IPS DF 6.9 (cell line): ENCODE measurements at regions not wholly inside any gene's neighbourhood (a gene's known extent, or its start where the extent isn't known, plus 50 kb on each side); places are given as distances from the start of the nearest gene placed in this dataset.

Experiments used
- DNase-seq: peaks from one replicate; pipeline ENCODE4 v3.0.0-alpha.2; 2013; ENCODE audit warnings: low read depth, low spot score
- H3K27ac ChIP-seq: one replicate; pipeline ENCODE4 v1.5.1; 2013; ENCODE audit warnings: low read length, control low read depth
- H3K27me3 ChIP-seq: 2 replicates; pipeline ENCODE4 v1.6.1; 2013; ENCODE audit warnings: mild to moderate bottlenecking, low read length; ENCODE audit not compliant: control insufficient read depth, insufficient read depth
- H3K36me3 ChIP-seq: 2 replicates; pipeline ENCODE4 v1.6.1; 2013; ENCODE audit warnings: low read length; ENCODE audit not compliant: control insufficient read depth, insufficient read depth
- H3K4me1 ChIP-seq: 2 replicates; pipeline ENCODE4 v1.6.1; 2013; ENCODE audit warnings: low read length; ENCODE audit not compliant: control insufficient read depth, insufficient read depth
- H3K4me3 ChIP-seq: 2 replicates; pipeline ENCODE4 v1.5.1; 2013; ENCODE audit warnings: mild to moderate bottlenecking, low read length
- H3K9me3 ChIP-seq: 2 replicates; pipeline ENCODE4 v1.6.1; 2013; ENCODE audit warnings: low read length, inconsistent platforms; ENCODE audit not compliant: control insufficient read depth, insufficient read depth
- WGBS: extraction: QIAGEN DNeasy Blood & Tissue Kit; methylation state at CpG from one replicate; pipeline ENCODE4 v1.1.7; 2013; ENCODE audit warnings: mixed read lengths, missing lambda C conversion rate; ENCODE audit not compliant: insufficient read length, insufficient coverage; 5-methylcytosine and 5-hydroxymethylcytosine counted together

- H3K27ac ChIP-seq = no peak overlapping the region
- no peak overlapping the region for H3K4me3 ChIP-seq
- H3K4me1 ChIP-seq = no peaks in the 10 kb centered on the region
- no CpG with 5 or more reads among the region's 9 CpGs for WGBS
- H3K9me3 ChIP-seq = no peaks in the 10 kb centered on the region
- DNase-seq = no peak
- H3K27me3 ChIP-seq = no peaks in the 10 kb centered on the region
- no peaks in the 10 kb centered on the region for H3K36me3 ChIP-seq
Measured at GRCh38 chrX:16023790-16024734, 99.3 kb upstream of the GRPR start.

- Histone ChIP-seq H3K4me3 (no peak overlapping the region), H3K36me3 (no peaks in the 10 kb centered on the region), H3K27me3 (no peaks in the 10 kb centered on the region), H3K9me3 (no peaks in the 10 kb centered on the region), H3K4me1 (no peaks in the 10 kb centered on the region), H3K27ac (no peak overlapping the region)
- DNase-seq = no peak
- no CpG with 5 or more reads among the region's 1 CpG for WGBS
Measured at GRCh38 chrX:16022580-16023200, 100.7 kb upstream of the GRPR start.

GRCh38 chrX:16018291-16018690 lies 105.1 kb upstream of the GRPR start:
- no peaks in the 10 kb centered on the region for H3K36me3 ChIP-seq
- no peak for DNase-seq
- no peak overlapping the region for H3K27ac ChIP-seq
- H3K27me3 ChIP-seq = no peaks in the 10 kb centered on the region
- H3K9me3 ChIP-seq = no peaks in the 10 kb centered on the region
- no peak overlapping the region for H3K4me3 ChIP-seq
- no peaks in the 10 kb centered on the region for H3K4me1 ChIP-seq

GRCh38 chrX:16014171-16014570 lies 109.2 kb upstream of the GRPR start:
- no peaks in the 10 kb centered on the region for H3K27me3 ChIP-seq
- H3K27ac ChIP-seq = no peak overlapping the region
- H3K4me3 ChIP-seq = no peak overlapping the region
- H3K36me3 ChIP-seq = no peaks in the 10 kb centered on the region
- H3K4me1 ChIP-seq = no peaks in the 10 kb centered on the region
- no peak for DNase-seq
- H3K9me3 ChIP-seq = no peaks in the 10 kb centered on the region

- no peak overlapping the region for H3K4me3 ChIP-seq
- no peaks in the 10 kb centered on the region for H3K9me3 ChIP-seq
- DNase-seq = no peak
- H3K27ac ChIP-seq = no peak overlapping the region
- no CpG with 5 or more reads among the region's 1 CpG for WGBS
- no peaks in the 10 kb centered on the region for H3K4me1 ChIP-seq
- H3K27me3 ChIP-seq = no peaks in the 10 kb centered on the region
- no peaks in the 10 kb centered on the region for H3K36me3 ChIP-seq
Measured at GRCh38 chrX:16012250-16012649, 111.1 kb upstream of the GRPR start.

GRCh38 chrX:16005917-16006316 lies 117.4 kb upstream of the GRPR start:
- Histone ChIP-seq H3K4me1 (no peaks in the 10 kb centered on the region), H3K27me3 (no peaks in the 10 kb centered on the region), H3K4me3 (no peak overlapping the region), H3K36me3 (no peaks in the 10 kb centered on the region), H3K27ac (no peak overlapping the region), H3K9me3 (no peaks in the 10 kb centered on the region)
- WGBS = no CpG with 5 or more reads among the region's 2 CpGs
- no peak for DNase-seq

GRCh38 chrX:16002185-16002584 lies 121.2 kb upstream of the GRPR start:
- Histone ChIP-seq H3K27me3 (no peaks in the 10 kb centered on the region), H3K9me3 (no peaks in the 10 kb centered on the region), H3K27ac (no peak overlapping the region), H3K4me1 (no peaks in the 10 kb centered on the region), H3K4me3 (no peak overlapping the region), H3K36me3 (no peaks in the 10 kb centered on the region)
- WGBS = no CpG with 5 or more reads among the region's 1 CpG
- no peak for DNase-seq

- DNase-seq = no peak
- Histone ChIP-seq H3K36me3 (no peaks in the 10 kb centered on the region), H3K27me3 (no peaks in the 10 kb centered on the region), H3K4me1 (no peaks in the 10 kb centered on the region), H3K27ac (no peak overlapping the region), H3K4me3 (no peak overlapping the region), H3K9me3 (no peaks in the 10 kb centered on the region)
- WGBS = no CpG with 5 or more reads among the region's 2 CpGs
Measured at GRCh38 chrX:15998350-15998749, 125.0 kb upstream of the GRPR start.

GRCh38 chrX:15989716-15990115 lies 133.6 kb upstream of the GRPR start:
- H3K36me3 ChIP-seq = no peaks in the 10 kb centered on the region
- no peaks in the 10 kb centered on the region for H3K4me1 ChIP-seq
- H3K4me3 ChIP-seq = no peak overlapping the region
- no peaks in the 10 kb centered on the region for H3K9me3 ChIP-seq
- H3K27ac ChIP-seq = no peak overlapping the region
- H3K27me3 ChIP-seq = no peaks in the 10 kb centered on the region
- WGBS = no CpG with 5 or more reads among the region's 4 CpGs
- DNase-seq = no peak

GRCh38 chrX:15988661-15989603 lies 134.3 kb upstream of the AP1S2 start:
- WGBS = no CpG with 5 or more reads among the region's 5 CpGs
- Histone ChIP-seq H3K27ac (no peak overlapping the region), H3K9me3 (no peaks in the 10 kb centered on the region), H3K4me1 (no peaks in the 10 kb centered on the region), H3K4me3 (no peak overlapping the region), H3K27me3 (no peaks in the 10 kb centered on the region), H3K36me3 (no peaks in the 10 kb centered on the region)
- DNase-seq = no peak
